Skin epidermis (tissue), 12 donors: ENCODE measurements at regions not wholly inside any gene's neighbourhood (a gene's known extent, or its start where the extent isn't known, plus 50 kb on each side); places are given as distances from the start of the nearest gene placed in this dataset.
"Not testable (repeated sequence)": the region's sequence is repeated elsewhere in the genome, so short reads cannot be mapped to it uniquely, and the experiment has no call there.

Source experiments
- H3K27ac ChIP-seq, 21 experiments: fragments of 200-600 bp; sonication (generic) in 11 of 21; one replicate each; pipeline ENCODE4 v1.5.0; 2020; ENCODE audit warnings: mild to moderate bottlenecking in 3 of 21, inconsistent platforms in 2 of 21, moderate library complexity in 2 of 21
- H3K4me3 ChIP-seq, 7 experiments: fragments of 200-600 bp; sonication (generic) in 2 of 7; one replicate each; pipeline ENCODE4 v1.5.0; 2020; ENCODE audit warnings: inconsistent platforms in 2 of 7, mild to moderate bottlenecking in 2 of 7, moderate library complexity in 1 of 7

DNA sequence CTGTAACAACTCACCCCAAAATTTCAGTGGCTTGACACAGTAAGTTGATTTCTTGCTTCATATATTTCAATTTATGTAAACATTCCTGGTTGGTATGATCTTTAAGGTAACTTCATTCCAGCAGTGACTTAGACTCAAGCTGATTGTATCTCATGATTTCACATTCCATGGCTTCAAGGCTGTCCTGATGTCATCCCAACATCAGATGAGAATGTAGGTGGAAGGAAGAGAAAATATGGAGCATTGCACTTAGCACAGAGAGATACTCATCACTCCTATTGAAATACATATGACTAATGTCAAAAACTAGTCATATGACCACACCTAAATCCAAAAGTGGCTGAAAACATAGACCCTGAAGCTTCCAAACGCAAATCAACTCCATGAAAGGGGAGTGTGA, 793.8 kb downstream of the TBL1XR1 start:
- no peak overlapping the region for H3K4me3 ChIP-seq
- H3K27ac ChIP-seq, result no peak overlapping the region

GRCh38 chr3:176401211-176401610, 796.1 kb downstream of the TBL1XR1 start:
- Histone ChIP-seq H3K4me3 (no peak overlapping the region), H3K27ac (no peak overlapping the region)

GRCh38 chr3:176399193-176399592, 798.1 kb downstream of the TBL1XR1 start:
- Histone ChIP-seq H3K27ac (no peak overlapping the region), H3K4me3 (no peak overlapping the region)

GRCh38 chr3:176395240-176395639, 802.0 kb downstream of the TBL1XR1 start:
- H3K4me3 ChIP-seq, result no peak overlapping the region
- no peak overlapping the region for H3K27ac ChIP-seq

DNA sequence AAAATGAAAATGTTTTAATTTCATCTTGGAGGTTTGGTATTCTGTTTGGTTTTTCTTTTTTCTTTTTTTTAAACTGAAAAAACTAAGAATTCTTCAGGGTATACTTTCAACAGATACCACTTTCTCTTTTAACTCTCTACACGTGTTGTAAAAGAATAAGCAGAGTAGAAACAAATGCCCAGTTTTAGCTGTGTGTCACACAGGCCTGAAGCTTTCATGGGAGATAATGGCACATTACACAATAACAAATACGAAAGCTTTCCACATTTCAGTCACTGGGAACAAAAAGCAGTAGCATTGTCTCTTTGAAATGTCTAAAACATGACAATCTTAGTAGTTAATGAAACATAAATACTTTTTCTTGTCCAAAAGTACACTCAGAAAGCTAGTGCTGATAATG, 818.5 kb downstream of the TBL1XR1 start:
- Histone ChIP-seq H3K27ac (no peak overlapping the region), H3K4me3 (no peak overlapping the region)

- no peak overlapping the region for H3K4me3 ChIP-seq
- H3K27ac ChIP-seq, result no peak overlapping the region
These were observed 820.8 kb downstream of the TBL1XR1 start for GRCh38 chr3:176376531-176376930.

- H3K4me3 ChIP-seq, result no peak overlapping the region
These were observed 821.8 kb downstream of the TBL1XR1 start for GRCh38 chr3:176375519-176375918.

GRCh38 chr3:176362191-176362731, 835.0 kb downstream of the TBL1XR1 start:
- Histone ChIP-seq H3K27ac (no peak overlapping the region), H3K4me3 (no peak overlapping the region)

More at GRCh38 chr3:176375519-176375918, 821.8 kb downstream of the TBL1XR1 start:
- no peak overlapping the region for H3K27ac ChIP-seq

DNA sequence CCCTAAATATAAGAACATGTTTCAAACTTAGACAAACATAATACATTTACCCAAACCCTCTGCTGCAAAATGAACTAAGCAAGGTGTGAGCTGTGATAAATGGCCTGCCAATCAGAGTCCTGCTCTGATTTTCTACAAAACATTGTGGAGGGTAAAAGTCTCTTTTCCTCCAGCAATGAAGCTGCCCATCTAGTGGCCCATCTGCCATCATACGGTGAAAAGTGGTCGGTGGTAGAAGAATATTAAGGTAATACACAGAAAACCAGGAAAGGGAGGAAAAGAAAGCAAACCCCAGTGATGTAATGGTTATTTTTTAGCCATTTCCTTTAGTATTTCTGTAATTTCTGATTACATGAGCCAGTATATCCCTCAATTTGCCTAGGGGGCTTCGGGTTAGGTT, 838.1 kb downstream of the TBL1XR1 start:
- no peak overlapping the region for H3K4me3 ChIP-seq

GRCh38 chr3:176357891-176358290, 839.4 kb downstream of the TBL1XR1 start:
- no peak overlapping the region for H3K27ac ChIP-seq
- H3K4me3 ChIP-seq, result no peak overlapping the region

More for the DNA sequence above, 838.1 kb downstream of the TBL1XR1 start:
- H3K27ac ChIP-seq, result no peak overlapping the region

DNA sequence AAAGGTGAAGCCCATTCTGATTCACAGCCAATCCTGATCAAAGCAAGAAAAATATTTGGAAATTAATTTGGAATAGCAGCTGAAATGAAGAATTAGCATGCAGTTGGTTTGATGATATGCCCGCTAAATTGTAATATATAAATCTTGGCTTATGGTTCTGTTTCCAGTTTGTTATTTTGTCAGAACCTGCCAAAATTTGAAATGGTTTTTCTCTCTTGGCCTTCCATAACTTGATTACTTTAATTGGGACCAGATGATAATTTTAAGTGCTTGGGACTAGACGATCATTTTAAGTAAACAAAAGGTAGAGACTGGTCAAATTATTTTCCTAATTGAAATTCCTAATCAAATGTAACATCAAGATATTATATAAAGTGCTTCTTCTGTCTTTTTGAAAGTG, 842.4 kb downstream of the TBL1XR1 start:
- Histone ChIP-seq H3K4me3 (no peak overlapping the region), H3K27ac (no peak overlapping the region)

GRCh38 chr3:176352716-176353334, 844.5 kb downstream of the TBL1XR1 start:
- no peak overlapping the region for H3K27ac ChIP-seq

GRCh38 chr3:176351408-176351807, 845.9 kb downstream of the TBL1XR1 start:
- Histone ChIP-seq H3K27ac (no peak overlapping the region), H3K4me3 (no peak overlapping the region)

More at GRCh38 chr3:176352716-176353334, 844.5 kb downstream of the TBL1XR1 start:
- no peak overlapping the region for H3K4me3 ChIP-seq

DNA sequence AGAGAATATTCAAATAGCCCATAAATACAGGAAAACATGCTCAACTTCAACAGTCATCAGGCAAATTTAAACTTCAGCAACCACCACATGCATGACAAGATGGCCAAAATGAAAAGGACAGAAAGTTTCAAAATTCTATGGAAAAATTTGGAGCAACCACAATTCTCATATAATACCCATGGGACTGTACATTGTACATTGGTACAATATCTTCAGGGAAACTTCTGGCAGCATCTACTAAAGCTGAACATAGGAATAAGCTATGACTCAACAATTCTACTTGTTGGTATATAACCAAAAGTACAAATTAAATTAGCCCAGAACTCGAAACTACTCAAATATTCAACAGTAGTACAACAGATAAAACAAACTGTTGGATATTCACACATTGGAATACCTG, 847.6 kb downstream of the TBL1XR1 start:
- no peak overlapping the region for H3K4me3 ChIP-seq

GRCh38 chr3:176347424-176348146, 849.7 kb downstream of the TBL1XR1 start:
- H3K4me3 ChIP-seq, result no peak overlapping the region
- H3K27ac ChIP-seq, result no peak overlapping the region

More for the DNA sequence above, 847.6 kb downstream of the TBL1XR1 start:
- no peak overlapping the region for H3K27ac ChIP-seq

- Histone ChIP-seq H3K27ac (no peak overlapping the region), H3K4me3 (no peak overlapping the region)
These were observed 855.3 kb downstream of the TBL1XR1 start for GRCh38 chr3:176341963-176342362.

- no peak overlapping the region for H3K27ac ChIP-seq
These were observed 868.6 kb downstream of the TBL1XR1 start for GRCh38 chr3:176328666-176329065.

DNA sequence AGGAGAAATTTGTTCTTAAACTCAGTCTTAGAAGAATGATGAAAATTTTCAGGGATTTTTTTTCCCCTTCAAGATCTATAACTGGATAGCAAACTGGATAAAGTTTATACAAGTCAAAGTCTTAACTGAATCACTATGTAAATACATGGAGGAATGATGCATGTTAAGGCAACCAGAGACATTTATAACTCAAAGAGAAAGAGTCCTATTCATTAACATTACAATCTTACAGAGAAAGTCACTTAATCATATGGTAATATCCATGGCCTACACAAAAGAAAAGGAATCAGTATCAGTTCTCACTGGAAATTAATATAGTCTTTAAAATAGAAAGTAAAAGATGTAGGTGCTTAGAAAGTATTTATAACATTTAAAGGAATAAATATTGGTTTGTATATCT, 869.1 kb downstream of the TBL1XR1 start:
- H3K4me3 ChIP-seq, result no peak overlapping the region
- H3K27ac ChIP-seq, result no peak overlapping the region

More at GRCh38 chr3:176328666-176329065, 868.6 kb downstream of the TBL1XR1 start:
- no peak overlapping the region for H3K4me3 ChIP-seq

DNA sequence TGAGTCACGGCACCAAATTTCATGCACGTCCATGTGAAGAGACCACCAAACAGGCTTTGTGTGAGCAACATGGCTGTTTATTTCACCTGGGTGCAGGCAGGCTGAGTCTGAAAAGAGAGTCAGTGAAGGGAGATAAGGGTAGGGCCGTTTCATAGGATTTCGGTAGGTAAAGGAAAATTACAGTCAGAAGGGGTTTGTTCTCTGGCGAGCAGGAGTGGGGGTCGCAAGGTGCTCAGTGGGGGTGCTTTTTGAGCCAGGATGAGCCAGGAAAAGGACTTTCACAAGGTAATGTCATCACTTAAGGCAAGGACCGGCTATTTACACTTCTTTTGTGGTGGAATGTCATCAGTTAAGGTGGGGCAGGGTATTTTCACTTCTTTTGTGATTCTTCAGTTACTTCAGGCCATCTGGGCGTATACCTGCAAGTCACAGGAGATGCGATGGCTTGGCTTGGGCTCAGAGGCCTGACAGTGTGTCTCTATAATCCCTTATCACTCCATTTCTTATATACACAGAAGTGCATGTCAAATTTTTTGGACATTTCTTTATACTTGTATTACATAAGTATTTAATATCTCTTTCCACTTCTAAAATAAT, 870.3 kb downstream of the TBL1XR1 start:
- H3K4me3 ChIP-seq, H3K27ac ChIP-seq: not testable (repeated sequence)

DNA sequence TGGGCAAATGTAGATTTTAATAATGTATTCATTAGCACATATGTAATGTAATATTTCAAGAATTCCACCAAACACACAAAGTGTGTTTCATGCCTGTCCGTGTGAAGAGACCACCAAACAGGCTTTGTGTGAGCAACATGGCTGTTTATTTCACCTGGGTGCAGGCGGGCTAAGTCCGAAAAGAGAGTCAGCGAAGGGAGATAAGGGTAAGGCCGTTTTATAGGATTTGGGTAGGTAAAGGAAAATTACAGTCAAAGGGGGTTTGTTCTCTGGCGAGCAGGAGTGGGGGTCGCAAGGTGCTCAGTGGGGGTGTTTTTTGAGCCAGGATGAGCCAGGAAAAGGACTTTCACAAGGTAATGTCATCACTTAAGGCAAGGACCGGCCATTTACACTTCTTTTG, 875.8 kb downstream of the TBL1XR1 start:
- H3K4me3 ChIP-seq, H3K27ac ChIP-seq: not testable (repeated sequence)

- Histone ChIP-seq H3K27ac (no peak overlapping the region), H3K4me3 (no peak overlapping the region)
These were observed 876.2 kb downstream of the TBL1XR1 start for GRCh38 chr3:176321099-176321498.
